Transverse colon (tissue), 4 donors: ENCODE measurements at regions not wholly inside any gene's neighbourhood (a gene's known extent, or its start where the extent isn't known, plus 50 kb on each side); places are given as distances from the start of the nearest gene placed in this dataset.

Experiments
- DNase-seq: peaks from one replicate; pipeline ENCODE4 v3.0.0-alpha.2; 2019
- H3K27ac ChIP-seq, 4 donors: fragments of 200-600 bp; sonication (generic); 2 replicates each; pipeline ENCODE4 v1.5.1; 2016 to 2018; ENCODE audit warnings: inconsistent platforms in 4 of 4
- H3K27me3 ChIP-seq: fragments of 200-600 bp; sonication (generic); 2 replicates; pipeline ENCODE4 v1.5.1; 2017; ENCODE audit warnings: inconsistent platforms
- H3K36me3 ChIP-seq, 4 donors: fragments of 200-600 bp; sonication (generic); 2 replicates each; pipeline ENCODE4 v1.5.1; 2017 to 2019; ENCODE audit warnings: inconsistent platforms in 4 of 4
- H3K4me1 ChIP-seq, 4 donors: fragments of 200-600 bp; sonication (generic); 2 replicates each; pipeline ENCODE4 v1.5.1; 2017 to 2020; ENCODE audit warnings: inconsistent platforms in 4 of 4
- H3K4me3 ChIP-seq, 4 donors: fragments of 200-600 bp; sonication (generic); 1 replicate in 1 of 4; 2 replicates in 3 of 4; pipeline versions ENCODE4 v1.5.1 to v1.6.1; 2017 to 2019; ENCODE audit warnings: inconsistent platforms in 4 of 4
- H3K9me3 ChIP-seq, 2 donors: fragments of 200-600 bp; sonication (generic); 2 replicates each; pipeline ENCODE4 v1.5.1; 2017 to 2019; ENCODE audit warnings: inconsistent platforms in 2 of 2
- EP300 ChIP-seq: sonication (generic); formaldehyde crosslinking; IDR thresholded peaks from one replicate; pipeline ENCODE4 v1.6.1; 2017; ENCODE audit warnings: antibody characterized with exemption, low read depth
- POLR2A ChIP-seq: fragments of 450-650 bp; IDR thresholded peaks from one replicate; pipeline ENCODE4 v1.6.1; 2016; ENCODE audit warnings: antibody characterized with exemption, mild to moderate bottlenecking, moderate library complexity
- POLR2AphosphoS5 ChIP-seq, 3 donors: sonication (generic); formaldehyde crosslinking; IDR thresholded peaks; one replicate each; pipeline ENCODE4 v1.6.1; 2016; ENCODE audit warnings: antibody characterized with exemption in 3 of 3
- WGBS, 2 donors: methylation state at CpG; one replicate each; pipeline ENCODE4 v1.1.5; 2018; ENCODE audit warnings: low coverage in 1 of 2; 5-methylcytosine and 5-hydroxymethylcytosine counted together
- in situ Hi-C, 4 donors: fragments of 200-750 bp; cut with MboI; loops; one replicate each; pipeline versions ENCODE4 v1.15.0 to v1.15.1; 2017; ENCODE audit warnings: low sequenced_read_pairs in 3 of 4, low pct_ligation_motif_present in 1 of 4, low pct_unique_long_range_greater_than_20kb in 1 of 4
- intact Hi-C: fragments of 100-400 bp; cut with DNase I; formaldehyde crosslinking; loops from one replicate; pipeline ENCODE4 v1.15.1; 2023; ENCODE audit warnings: low total_unique reads
- TF ChIP-seq, protein P1 (sequence below), 5 experiments: fragments of 200-600 bp in 3 of 5; fragments of 450-650 bp in 2 of 5; sonication (generic) in 3 of 5; IDR thresholded peaks; 1 replicate in 2 of 5; 2 replicates in 3 of 5; pipeline ENCODE4 v1.5.1; 2016 to 2017; ENCODE audit warnings: antibody characterized with exemption in 5 of 5, inconsistent platforms in 3 of 5, mild to moderate bottlenecking in 2 of 5, moderate library complexity in 1 of 5

DNA sequence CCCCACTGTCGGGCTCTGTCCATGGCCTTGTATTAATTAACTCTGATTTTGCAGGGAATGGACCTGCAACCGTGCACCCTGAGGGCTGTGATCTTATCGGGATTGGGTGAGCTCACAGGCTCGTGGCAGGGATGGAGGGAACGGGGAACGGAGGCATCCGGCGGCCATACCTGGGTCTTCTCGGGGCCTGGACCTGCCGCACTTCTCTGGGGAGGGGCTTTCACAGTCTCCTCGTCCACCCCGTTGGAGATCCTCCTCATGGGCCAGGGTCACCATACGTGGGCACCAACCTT, 57.5 kb upstream of the SHH start:
- intact Hi-C loops = no loop called here
- 90% methylated on average over 13 of the region's 13 CpGs; no CpG with 5 or more reads in 1 of the 2 donors for WGBS, 2 donors
- Histone ChIP-seq H3K27ac (no peak overlapping the region), H3K4me3 (no peak overlapping the region), H3K4me1 (peaks cover 0 to 11% (median 3%) of the 10 kb centered on the region in 4 donors), H3K36me3 (no peaks in the 10 kb centered on the region), H3K27me3 (no peaks in the 10 kb centered on the region), H3K9me3 (no peaks in the 10 kb centered on the region)
- no peak for DNase-seq
- TF ChIP-seq EP300 (no peak), POLR2AphosphoS5 (IDR thresholded peaks at IDR 0.05) (no peak)
- in situ Hi-C loops = no loop called here

DNA sequence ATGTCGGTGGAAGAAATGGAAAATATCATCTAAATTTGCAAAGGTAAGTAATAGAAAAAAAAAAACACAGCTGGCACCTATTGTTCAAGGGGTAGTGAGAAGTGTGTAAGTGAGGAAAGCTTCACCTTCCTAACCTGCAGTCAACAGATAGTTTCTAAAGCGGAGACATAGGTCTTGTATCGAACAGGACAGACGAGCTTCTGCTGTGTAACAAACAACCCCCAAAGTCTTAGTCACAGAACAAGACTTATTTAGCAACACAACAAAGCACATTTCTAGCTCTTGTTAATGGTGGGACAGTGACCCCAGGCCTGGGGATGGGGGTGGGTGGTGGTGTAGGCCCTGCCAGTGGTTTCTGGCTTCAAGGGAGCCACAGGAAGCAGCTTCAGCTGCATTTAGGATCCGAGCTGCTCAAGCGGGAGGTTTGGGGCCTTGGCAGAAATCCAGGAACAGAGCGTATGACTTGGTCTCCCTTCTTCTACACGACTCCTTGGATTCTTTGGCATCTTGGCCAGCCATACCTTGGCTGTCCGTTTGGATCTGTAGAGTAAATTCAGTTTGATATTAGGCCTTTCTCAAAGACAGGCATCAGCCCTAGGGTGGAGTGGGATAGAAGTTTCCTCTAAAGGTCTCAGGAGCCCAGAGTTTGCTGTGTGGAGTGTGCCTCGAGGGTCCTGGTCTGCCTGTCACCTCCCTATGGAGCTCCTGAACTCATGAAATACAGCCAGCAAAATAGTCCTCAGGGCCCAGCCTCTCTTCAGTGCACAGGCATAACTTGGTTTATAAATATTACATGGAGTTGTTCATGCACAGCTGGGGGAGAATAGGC, 56.9 kb upstream of the SHH start:
- H3K4me1 ChIP-seq = peaks cover 0 to 11% (median 3%) of the 10 kb centered on the region in 4 donors
- intact Hi-C loops (no loop called here), in situ Hi-C loops (no loop called here)
- TF ChIP-seq, protein P1, sequence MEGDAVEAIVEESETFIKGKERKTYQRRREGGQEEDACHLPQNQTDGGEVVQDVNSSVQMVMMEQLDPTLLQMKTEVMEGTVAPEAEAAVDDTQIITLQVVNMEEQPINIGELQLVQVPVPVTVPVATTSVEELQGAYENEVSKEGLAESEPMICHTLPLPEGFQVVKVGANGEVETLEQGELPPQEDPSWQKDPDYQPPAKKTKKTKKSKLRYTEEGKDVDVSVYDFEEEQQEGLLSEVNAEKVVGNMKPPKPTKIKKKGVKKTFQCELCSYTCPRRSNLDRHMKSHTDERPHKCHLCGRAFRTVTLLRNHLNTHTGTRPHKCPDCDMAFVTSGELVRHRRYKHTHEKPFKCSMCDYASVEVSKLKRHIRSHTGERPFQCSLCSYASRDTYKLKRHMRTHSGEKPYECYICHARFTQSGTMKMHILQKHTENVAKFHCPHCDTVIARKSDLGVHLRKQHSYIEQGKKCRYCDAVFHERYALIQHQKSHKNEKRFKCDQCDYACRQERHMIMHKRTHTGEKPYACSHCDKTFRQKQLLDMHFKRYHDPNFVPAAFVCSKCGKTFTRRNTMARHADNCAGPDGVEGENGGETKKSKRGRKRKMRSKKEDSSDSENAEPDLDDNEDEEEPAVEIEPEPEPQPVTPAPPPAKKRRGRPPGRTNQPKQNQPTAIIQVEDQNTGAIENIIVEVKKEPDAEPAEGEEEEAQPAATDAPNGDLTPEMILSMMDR (IDR thresholded peaks at IDR 0.05) = no peak
- no peak for TF ChIP-seq POLR2A
- no peak for TF ChIP-seq POLR2AphosphoS5 (IDR thresholded peaks at IDR 0.05)
- no peak for TF ChIP-seq EP300
- no peaks in the 10 kb centered on the region for H3K27me3 ChIP-seq
- no peak overlapping the region for H3K4me3 ChIP-seq
- no peak for DNase-seq
- H3K27ac ChIP-seq = no peak overlapping the region
- 83 to 92% methylated on average over 7 to 10 of the region's 10 CpGs for WGBS, 2 donors
- H3K36me3 ChIP-seq = no peaks in the 10 kb centered on the region
- H3K9me3 ChIP-seq = no peaks in the 10 kb centered on the region

DNA sequence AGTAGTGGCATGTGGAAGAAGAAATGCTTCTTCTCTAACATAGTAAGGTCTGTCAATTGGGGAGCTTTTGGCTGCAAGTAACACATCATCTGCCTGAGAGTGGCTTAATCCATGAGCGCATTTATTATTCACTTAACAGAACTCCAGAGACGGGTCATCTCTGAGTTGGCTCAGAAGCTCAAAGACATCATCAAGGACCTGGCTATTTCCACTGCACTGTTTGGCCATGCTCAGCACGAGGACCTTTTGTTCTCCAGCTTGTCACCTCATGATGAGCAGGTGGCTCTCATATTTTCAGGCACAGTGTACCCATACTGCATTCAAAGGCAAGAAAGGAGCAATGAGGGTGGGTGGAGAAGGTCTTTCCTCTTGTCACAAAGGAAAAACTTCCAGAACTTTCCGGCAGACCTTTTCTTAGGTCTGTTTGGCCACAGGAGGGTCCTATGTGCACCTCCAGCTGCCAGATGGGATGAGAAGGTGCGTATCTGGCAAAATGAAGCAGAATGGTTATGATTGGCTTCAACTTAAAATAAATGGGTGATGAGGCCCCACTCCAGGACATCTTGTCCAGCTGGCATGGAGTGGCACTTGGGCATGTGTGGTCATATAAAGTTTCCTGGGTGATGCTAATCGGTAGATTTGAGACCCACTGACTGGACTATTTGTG, 55.6 kb upstream of the SHH start:
- DNase-seq = no peak
- Histone ChIP-seq H3K27ac (no peak overlapping the region), H3K4me1 (peaks cover 0 to 11% (median 3%) of the 10 kb centered on the region in 4 donors), H3K4me3 (no peak overlapping the region), H3K9me3 (no peaks in the 10 kb centered on the region), H3K27me3 (peaks cover 3% of the 10 kb centered on the region), H3K36me3 (no peaks in the 10 kb centered on the region)
- TF ChIP-seq POLR2AphosphoS5 (IDR thresholded peaks at IDR 0.05) (no peak), EP300 (no peak), POLR2A (no peak)
- TF ChIP-seq, protein P1 (IDR thresholded peaks at IDR 0.05) = no peak
- intact Hi-C loops (no loop called here), in situ Hi-C loops (no loop called here)
- whole genome bisulfite sequencing, 2 donors = 72 to 86% methylated on average over 4 to 6 of the region's 6 CpGs

DNA sequence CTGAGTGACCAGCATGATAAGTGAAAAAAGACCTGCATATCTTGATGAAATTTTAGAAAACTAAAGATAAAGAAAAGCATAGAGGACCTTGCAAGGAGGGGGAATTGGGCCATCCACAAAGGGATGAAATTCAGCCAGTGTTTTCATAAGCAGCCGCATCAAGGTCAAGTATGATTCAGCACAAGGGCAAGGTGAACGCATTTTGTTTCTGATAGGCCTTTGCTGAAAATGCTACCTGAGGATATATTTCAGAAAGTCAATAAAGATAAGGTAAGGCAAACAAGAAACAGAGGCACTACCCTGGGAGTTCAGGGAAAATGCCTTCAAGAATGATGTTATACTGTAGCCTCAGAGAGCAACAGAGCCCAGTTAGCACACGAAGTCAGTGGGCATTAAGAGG, 55.0 kb upstream of the SHH start:
- no peak for DNase-seq
- Histone ChIP-seq H3K4me1 (peaks cover 0 to 11% (median 3%) of the 10 kb centered on the region in 4 donors), H3K9me3 (no peaks in the 10 kb centered on the region), H3K4me3 (no peak overlapping the region), H3K36me3 (no peaks in the 10 kb centered on the region), H3K27me3 (peaks cover 9% of the 10 kb centered on the region), H3K27ac (no peak overlapping the region)
- in situ Hi-C loops (no loop called here), intact Hi-C loops (no loop called here)
- TF ChIP-seq EP300 = no peak
- TF ChIP-seq, protein P1 (IDR thresholded peaks at IDR 0.05) = no peak
- TF ChIP-seq POLR2A = no peak
- no peak for TF ChIP-seq POLR2AphosphoS5 (IDR thresholded peaks at IDR 0.05)
- WGBS, 2 donors = 38 to 39% methylated on average over 3 of the region's 3 CpGs
